B cell (primary cell): ENCODE measurements at regions not wholly inside any gene's neighbourhood (a gene's known extent, or its start where the extent isn't known, plus 50 kb on each side); places are given as distances from the start of the nearest gene placed in this dataset.

Source experiments
- ATAC-seq: fragments of 200-7000 bp; cut with Tn5 transposase; one replicate; pipeline ENCODE4 v1.10.0; 2021; ENCODE audit warnings: low read depth, mild to moderate bottlenecking, moderate number of reproducible peaks, moderate library complexity
- CTCF ChIA-PET: fragments of 350-600 bp; sonication (Branson Sonifier 250); formaldehyde crosslinking; loops from one replicate; lab custom pipeline; 2021; ENCODE audit warnings: antibody characterized with exemption, inconsistent platforms; lab: Charles Lee
- POLR2A ChIA-PET: fragments of 350-600 bp; sonication (Branson Sonifier 250); formaldehyde crosslinking; loops from one replicate; lab custom pipeline; 2021; ENCODE audit warnings: antibody characterized with exemption; lab: Charles Lee
- DNase-seq: peaks from one replicate; pipeline ENCODE4 v3.0.0; 2013
- H2AFZ ChIP-seq: 2 replicates; pipeline ENCODE4 v1.6.1; 2012; ENCODE audit warnings: mild to moderate bottlenecking, low read depth, low read length; ENCODE audit not compliant: insufficient read depth, poor library complexity, severe bottlenecking
- H3K27ac ChIP-seq, 2 donors: 1 replicate in 1 of 2; 2 replicates in 1 of 2; pipeline ENCODE4 v1.5.1; 2012 to 2013; ENCODE audit warnings: low read length in 2 of 2, mild to moderate bottlenecking in 2 of 2, moderate library complexity in 1 of 2
- H3K27me3 ChIP-seq, 4 experiments: fragments of 200-600 bp in 1 of 4; sonication (generic) in 1 of 4; replicated peaks in 1 of 4; 1 replicate in 2 of 4; 2 replicates in 2 of 4; pipeline versions ENCODE4 v1.6.1 to v1.7.0; 2013 to 2016; ENCODE audit warnings: low read length in 3 of 4, mild to moderate bottlenecking in 2 of 4, mixed read lengths in 1 of 4, moderate library complexity in 1 of 4; ENCODE audit not compliant: insufficient read depth in 4 of 4, control insufficient read depth in 3 of 4; ENCODE audit errors: control extremely low read depth in 1 of 4
- H3K36me3 ChIP-seq, 2 experiments: replicated peaks in 1 of 2; 1 replicate in 1 of 2; 2 replicates in 1 of 2; pipeline versions ENCODE4 v1.6.1 to v1.7.1; 2013; ENCODE audit warnings: low read length in 1 of 2; ENCODE audit not compliant: insufficient read depth in 2 of 2, control insufficient read depth in 1 of 2; ENCODE audit errors: control extremely low read depth in 1 of 2, extremely low read depth in 1 of 2
- H3K4me1 ChIP-seq, 2 donors: fragments of 200-600 bp in 1 of 2; sonication (generic) in 1 of 2; 1 replicate in 1 of 2; 2 replicates in 1 of 2; pipeline versions ENCODE4 v1.5.1 to v1.6.1; 2013 to 2017; ENCODE audit warnings: low read length in 2 of 2; ENCODE audit not compliant: control insufficient read depth in 2 of 2, insufficient read depth in 2 of 2
- H3K4me2 ChIP-seq: replicated peaks from 2 replicates; pipeline ENCODE3; 2012; ENCODE audit warnings: mild to moderate bottlenecking, low read depth, low read length; ENCODE audit not compliant: poor library complexity, severe bottlenecking
- H3K4me3 ChIP-seq, 5 experiments: fragments of 200-600 bp in 1 of 5; sonication (generic) in 1 of 5; 1 replicate in 3 of 5; 2 replicates in 2 of 5; pipeline versions ENCODE4 v1.5.1 to v1.7.0; 2011 to 2016; ENCODE audit warnings: low read length in 4 of 5, mild to moderate bottlenecking in 4 of 5, low read depth in 2 of 5, control low read depth in 1 of 5, moderate library complexity in 1 of 5; ENCODE audit not compliant: insufficient read depth in 1 of 5; ENCODE audit errors: control extremely low read depth in 1 of 5, extremely low read depth in 1 of 5
- H3K79me2 ChIP-seq: fragments of 200-600 bp; sonication (generic); one replicate; pipeline ENCODE4 v1.6.0; 2016; ENCODE audit warnings: low read length; ENCODE audit not compliant: control insufficient read depth, insufficient read depth
- H3K9ac ChIP-seq: fragments of 200-600 bp; sonication (generic); 2 replicates; pipeline ENCODE4 v1.6.1; 2017; ENCODE audit warnings: mild to moderate bottlenecking, low read length, moderate library complexity
- H3K9me3 ChIP-seq, 3 donors: one replicate each; pipeline versions ENCODE4 v1.6.1 to v1.7.1; 2013; ENCODE audit warnings: low read length in 2 of 3; ENCODE audit not compliant: control insufficient read depth in 2 of 3, insufficient read depth in 1 of 3; ENCODE audit errors: control extremely low read depth in 1 of 3
- H4K20me1 ChIP-seq: 2 replicates; pipeline ENCODE4 v1.6.0; 2012; ENCODE audit warnings: mild to moderate bottlenecking, low read length; ENCODE audit not compliant: insufficient read depth, control insufficient read depth, poor library complexity, severe bottlenecking
- H3K27ac Mint-ChIP-seq: one replicate; pipeline ENCODE4 v1.8.0; 2021; ENCODE audit warnings: mixed read lengths
- H3K27me3 Mint-ChIP-seq: one replicate; pipeline ENCODE4 v1.8.0; 2021; ENCODE audit warnings: mixed read lengths
- H3K4me1 Mint-ChIP-seq: one replicate; pipeline ENCODE4 v1.8.0; 2021; ENCODE audit warnings: mixed read lengths
- H3K4me3 Mint-ChIP-seq: one replicate; pipeline ENCODE4 v1.8.0; 2021; ENCODE audit warnings: mixed read lengths
- H3K9me3 Mint-ChIP-seq: one replicate; pipeline ENCODE4 v1.8.0; 2022; ENCODE audit warnings: mixed read lengths; ENCODE audit not compliant: insufficient read depth
- EZH2 ChIP-seq: IDR thresholded peaks from 2 replicates; pipeline ENCODE4 v1.6.1; 2012; ENCODE audit warnings: borderline replicate concordance, low read depth, mild to moderate bottlenecking, moderate library complexity, low read length; ENCODE audit not compliant: insufficient read depth, poor library complexity, severe bottlenecking
- WGBS: methylation state at CpG from one replicate; pipeline ENCODE4 v1.1.5; 2013; ENCODE audit warnings: missing lambda C conversion rate; ENCODE audit not compliant: insufficient coverage; 5-methylcytosine and 5-hydroxymethylcytosine counted together
- intact Hi-C: fragments of 100-400 bp; cut with micrococcal nuclease; formaldehyde crosslinking; loops from one replicate; pipeline ENCODE4 v1.10.0; 2022
- TF ChIP-seq, protein P1 (sequence below): fragments of 200-600 bp; IDR thresholded peaks from one replicate; pipeline ENCODE4 v1.8.0; 2022; ENCODE audit warnings: antibody characterized with exemption, mild to moderate bottlenecking

DNA sequence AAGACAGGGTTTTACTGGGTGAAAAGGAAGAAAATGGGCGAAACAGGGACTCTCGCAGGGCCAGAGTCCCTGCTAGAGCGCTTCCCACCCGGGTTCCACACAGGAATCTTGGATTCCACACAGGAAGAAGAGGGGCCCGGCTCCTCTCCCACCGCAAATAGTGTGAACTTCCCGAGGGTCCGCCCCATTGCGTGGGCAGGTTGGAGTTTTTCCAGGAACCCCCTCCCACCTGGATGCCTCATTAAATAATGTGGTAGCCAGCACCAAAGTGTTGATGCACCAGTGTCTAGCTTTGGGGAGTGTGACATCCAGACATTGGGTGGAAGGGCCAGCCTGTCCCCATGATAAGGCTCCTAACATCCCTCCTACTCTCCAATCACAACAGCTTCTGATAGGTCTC is 330.3 kb upstream of the ZNF32 start:
- no peak overlapping the region for H3K4me2 ChIP-seq
- DNase-seq (no peak), ATAC-seq (no peak)
- Mint-ChIP-seq H3K4me1 (no peaks in the 10 kb centered on the region), H3K4me3 (no peak overlapping the region), H3K9me3 (no peaks in the 10 kb centered on the region), H3K27ac (no peak overlapping the region), H3K27me3 (no peaks in the 10 kb centered on the region)
- no peak overlapping the region for H2AFZ ChIP-seq
- intact Hi-C loops = no loop called here
- no peak overlapping the region for H3K27ac ChIP-seq
- TF ChIP-seq EZH2 = no peak
- TF ChIP-seq, protein P1, sequence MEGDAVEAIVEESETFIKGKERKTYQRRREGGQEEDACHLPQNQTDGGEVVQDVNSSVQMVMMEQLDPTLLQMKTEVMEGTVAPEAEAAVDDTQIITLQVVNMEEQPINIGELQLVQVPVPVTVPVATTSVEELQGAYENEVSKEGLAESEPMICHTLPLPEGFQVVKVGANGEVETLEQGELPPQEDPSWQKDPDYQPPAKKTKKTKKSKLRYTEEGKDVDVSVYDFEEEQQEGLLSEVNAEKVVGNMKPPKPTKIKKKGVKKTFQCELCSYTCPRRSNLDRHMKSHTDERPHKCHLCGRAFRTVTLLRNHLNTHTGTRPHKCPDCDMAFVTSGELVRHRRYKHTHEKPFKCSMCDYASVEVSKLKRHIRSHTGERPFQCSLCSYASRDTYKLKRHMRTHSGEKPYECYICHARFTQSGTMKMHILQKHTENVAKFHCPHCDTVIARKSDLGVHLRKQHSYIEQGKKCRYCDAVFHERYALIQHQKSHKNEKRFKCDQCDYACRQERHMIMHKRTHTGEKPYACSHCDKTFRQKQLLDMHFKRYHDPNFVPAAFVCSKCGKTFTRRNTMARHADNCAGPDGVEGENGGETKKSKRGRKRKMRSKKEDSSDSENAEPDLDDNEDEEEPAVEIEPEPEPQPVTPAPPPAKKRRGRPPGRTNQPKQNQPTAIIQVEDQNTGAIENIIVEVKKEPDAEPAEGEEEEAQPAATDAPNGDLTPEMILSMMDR = no peak
- 95% methylated on average over 5 of the region's 9 CpGs for WGBS
- no peaks in the 10 kb centered on the region for H3K79me2 ChIP-seq
- peaks cover 0 to 4% (median 0%) of the 10 kb centered on the region in 4 experiments for H3K27me3 ChIP-seq
- ChIA-PET POLR2A (no interaction called here), CTCF (no interaction called here)
- H4K20me1 ChIP-seq = no peaks in the 10 kb centered on the region
- H3K9me3 ChIP-seq = peaks cover 0 to 19% (median 0%) of the 10 kb centered on the region in 3 donors
- H3K36me3 ChIP-seq = no peaks in the 10 kb centered on the region
- H3K9ac ChIP-seq = no peak overlapping the region
- H3K4me3 ChIP-seq = no peak overlapping the region
- no peaks in the 10 kb centered on the region for H3K4me1 ChIP-seq

DNA sequence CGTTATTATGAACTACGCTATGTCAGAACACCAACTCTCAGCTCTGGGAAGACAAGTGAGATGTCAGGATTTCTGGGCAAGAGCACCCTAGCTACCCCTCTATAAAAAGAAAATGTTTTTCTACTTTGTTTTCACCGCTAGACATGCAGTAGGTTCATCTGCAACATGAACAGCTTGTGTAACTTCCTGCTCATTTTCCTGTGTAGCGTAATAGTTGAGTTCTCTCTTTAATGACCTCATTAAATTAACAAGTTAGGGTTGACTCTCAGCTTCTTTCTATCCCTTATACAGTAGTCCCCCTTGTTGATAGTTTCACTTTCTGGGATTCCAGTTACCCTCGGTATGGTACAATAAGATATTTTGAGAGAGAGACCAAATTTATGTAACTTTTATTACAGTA is 329.4 kb upstream of the ZNF32 start:
- ATAC-seq (no peak), DNase-seq (no peak)
- Mint-ChIP-seq H3K9me3 (no peaks in the 10 kb centered on the region), H3K4me3 (no peak overlapping the region), H3K4me1 (no peaks in the 10 kb centered on the region), H3K27me3 (no peaks in the 10 kb centered on the region), H3K27ac (no peak overlapping the region)
- Histone ChIP-seq H2AFZ (no peak overlapping the region), H3K4me1 (no peaks in the 10 kb centered on the region), H3K9ac (no peak overlapping the region), H3K27me3 (peaks cover 0 to 4% (median 0%) of the 10 kb centered on the region in 4 experiments), H3K4me3 (no peak overlapping the region), H3K9me3 (peaks cover 0 to 23% (median 0%) of the 10 kb centered on the region in 3 donors), H3K79me2 (no peaks in the 10 kb centered on the region), H4K20me1 (no peaks in the 10 kb centered on the region), H3K36me3 (no peaks in the 10 kb centered on the region), H3K4me2 (no peak overlapping the region), H3K27ac (no peak overlapping the region)
- no CpG with 5 or more reads among the region's 5 CpGs for WGBS
- TF ChIP-seq, protein P1 = no peak
- TF ChIP-seq EZH2 = no peak
- intact Hi-C loops = no loop called here
- POLR2A ChIA-PET = no interaction called here
- CTCF ChIA-PET = no interaction called here
